ENCODE measurements at regions not wholly inside any gene's neighbourhood (a gene's known extent, or its start where the extent isn't known, plus 50 kb on each side); places are given as distances from the start of the nearest gene placed in this dataset.
"Not testable (repeated sequence)": the region's sequence is repeated elsewhere in the genome, so short reads cannot be mapped to it uniquely, and the experiment has no call there.

- no peak for DNase-seq (ENCODE audit: low read depth)
Observed at GRCh38 chr6:26175033-26175427, 87.8 kb downstream of the HFE start.

GRCh38 chr6:26175428-26176181, 88.4 kb downstream of the HFE start:
- no peak for DNase-seq (ENCODE audit: low read depth)

DNA sequence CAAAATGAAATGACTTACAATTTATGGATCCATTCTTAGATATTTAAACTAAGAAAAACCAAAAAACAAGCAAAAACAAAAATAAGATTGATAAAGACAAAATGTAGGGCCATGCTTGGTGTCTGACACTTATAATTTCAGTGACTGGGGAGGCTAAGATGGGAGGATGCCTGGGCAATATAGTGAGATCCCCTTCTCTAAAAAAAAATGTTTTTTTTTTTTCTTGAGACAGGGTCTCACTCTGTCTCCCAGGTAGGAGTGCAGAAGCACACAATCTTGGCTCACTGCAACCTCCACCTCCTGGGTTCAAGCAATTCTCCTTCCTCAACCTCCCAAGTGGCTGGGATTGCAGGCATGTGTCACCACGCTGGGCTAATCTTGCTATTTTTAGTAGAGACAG, 92.4 kb downstream of the HFE start:
- DNase-seq (ENCODE audit: low read depth), result no peak

DNA sequence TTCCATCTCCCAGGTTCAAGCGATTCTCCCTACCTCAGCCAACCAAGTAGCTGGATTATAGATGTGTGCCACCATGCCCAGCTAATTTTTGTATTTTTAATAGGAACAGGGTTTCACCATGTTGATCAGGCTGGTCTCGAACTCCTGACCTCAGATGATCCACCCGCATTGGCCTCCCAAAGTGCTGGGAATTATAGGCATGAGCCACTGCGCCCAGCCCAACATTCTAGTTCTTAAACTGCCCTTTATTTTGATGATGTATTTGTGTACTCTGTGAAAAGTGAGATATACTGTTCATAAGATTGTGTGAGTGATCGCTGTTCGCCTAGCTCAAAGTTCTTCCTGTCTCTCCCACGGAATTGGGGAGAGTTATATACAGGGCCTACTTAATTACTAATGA, 93.1 kb downstream of the HFE start:
- DNase-seq (ENCODE audit: low read depth), result no peak

GRCh38 chr6:26183237-26183580, 96.0 kb downstream of the HFE start:
- DNase-seq (ENCODE audit: low read depth), result no peak

GRCh38 chr6:26183581-26184366, 96.5 kb downstream of the HFE start:
- no peak for DNase-seq (ENCODE audit: low read depth)

- DNase-seq (ENCODE audit: low read depth), result no peak
Observed at GRCh38 chr6:26184367-26184891, 97.2 kb downstream of the HFE start.

DNA sequence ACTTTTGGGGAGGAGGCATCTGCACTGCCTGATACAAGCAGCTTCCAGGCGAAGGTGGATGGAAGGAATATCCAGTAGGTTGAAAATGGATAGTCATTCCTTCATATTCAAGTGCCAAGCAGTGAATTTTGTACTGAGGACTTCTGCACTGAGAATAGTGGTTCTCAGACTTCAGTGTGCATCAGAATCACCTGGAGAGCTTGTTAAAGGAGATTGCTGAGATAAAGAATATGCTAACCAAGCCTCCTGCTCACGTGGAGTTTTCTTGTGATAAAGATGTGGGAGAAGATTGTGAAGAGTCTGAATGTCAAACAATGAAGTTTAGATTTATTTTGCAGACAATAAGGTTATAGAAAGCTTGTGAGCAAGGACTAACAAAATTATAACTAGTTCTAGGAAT, 97.8 kb downstream of the HFE start:
- DNase-seq (ENCODE audit: low read depth), result no peak

GRCh38 chr6:26185802-26186201, 98.6 kb downstream of the HFE start:
- no peak for DNase-seq (ENCODE audit: low read depth)

- DNase-seq (ENCODE audit: low read depth), result no peak
Observed at GRCh38 chr6:26186652-26187051, 99.4 kb downstream of the HFE start.

DNA sequence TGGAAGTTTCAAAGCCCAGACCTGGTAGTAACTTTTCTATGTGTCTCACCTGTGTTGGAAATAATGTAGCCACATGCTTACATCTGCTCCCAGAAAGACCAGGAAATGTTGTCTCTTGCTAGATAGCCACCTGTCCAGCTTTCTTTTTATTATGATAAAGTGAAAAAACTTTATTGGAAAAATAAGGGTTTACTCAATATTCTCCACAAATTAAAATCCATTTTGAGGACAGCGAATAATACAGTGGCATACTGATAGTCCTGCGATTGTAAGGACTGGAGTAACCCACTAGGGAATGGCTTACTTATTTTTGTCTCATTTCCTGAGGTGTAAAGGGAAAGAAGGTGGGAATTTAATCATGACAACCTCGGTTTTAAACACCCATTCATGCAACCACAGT, 100.1 kb downstream of the HFE start:
- DNase-seq (ENCODE audit: low read depth), result no peak

DNA sequence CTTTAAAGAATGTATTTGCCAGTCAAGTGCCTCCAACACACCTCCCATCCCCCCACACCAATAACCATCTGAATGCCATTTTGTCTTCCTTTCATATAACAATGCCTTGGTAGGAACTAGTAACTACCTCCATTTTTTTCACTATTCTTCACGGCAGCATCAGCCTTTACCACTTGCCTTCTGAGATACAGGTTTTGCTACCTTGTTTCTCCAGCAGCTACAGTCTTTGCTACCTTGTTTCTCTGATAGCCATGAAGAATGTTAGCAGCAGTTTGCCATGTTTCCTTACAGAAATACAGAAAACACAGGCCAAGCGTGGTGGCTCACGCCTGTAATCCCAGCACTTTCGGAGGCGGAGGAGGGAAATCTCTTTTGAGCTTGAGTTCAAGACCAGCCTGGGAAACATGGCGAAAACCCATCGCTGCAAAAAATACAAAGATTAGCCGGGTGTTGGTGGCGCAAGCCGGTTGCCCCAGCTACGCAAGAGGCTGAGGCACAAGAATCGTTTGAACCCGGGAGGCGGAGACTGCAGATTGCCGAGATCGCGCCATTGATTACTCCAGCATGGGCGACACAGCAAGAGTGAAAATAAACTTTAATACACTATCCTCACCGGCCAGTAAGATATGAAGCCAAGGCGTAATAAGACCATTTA, 100.9 kb downstream of the HFE start:
- DNase-seq (ENCODE audit: low read depth), result no peak

GRCh38 chr6:26191512-26191911, 104.3 kb downstream of the HFE start:
- not testable (repeated sequence) for DNase-seq (ENCODE audit: low read depth)

DNA sequence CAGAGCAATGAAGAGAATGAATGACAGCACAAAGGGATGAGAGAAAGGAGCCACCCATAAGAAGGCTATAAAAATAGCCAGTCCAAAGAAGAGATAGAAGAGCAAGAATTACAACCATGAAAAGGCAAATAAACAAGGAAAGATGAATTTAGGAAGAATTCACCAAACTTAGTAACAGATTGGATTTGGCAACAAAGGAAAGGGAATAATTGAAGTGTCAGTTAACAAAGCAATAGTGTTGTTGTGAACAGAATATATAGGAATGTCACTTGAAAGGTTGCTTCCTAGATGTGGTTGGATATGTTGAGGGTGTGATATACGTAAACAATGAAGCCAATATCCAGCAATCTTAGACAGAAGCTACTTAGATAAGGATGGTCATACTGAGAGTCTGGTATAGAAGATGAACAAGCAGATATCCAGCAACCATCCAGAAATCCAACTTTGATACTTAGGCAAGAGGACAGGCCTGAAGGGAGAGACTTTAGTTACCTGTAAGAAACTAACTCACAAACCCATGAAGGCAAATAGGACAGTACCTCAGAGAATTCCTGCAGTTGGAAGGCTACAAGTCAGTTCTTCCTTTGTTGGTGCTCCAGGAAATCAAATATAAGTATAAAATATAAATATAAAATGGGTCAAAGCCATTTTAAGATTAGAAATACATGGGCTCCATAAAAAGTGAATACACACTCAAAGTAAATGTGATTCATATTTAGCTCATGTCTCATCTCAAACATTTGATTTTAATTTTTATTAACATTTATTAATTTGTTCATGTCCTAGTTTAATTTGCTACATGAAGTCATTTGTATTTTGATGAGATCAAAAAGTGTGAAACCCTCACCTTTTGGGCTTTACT, 106.5 kb downstream of the HFE start:
- no peak for DNase-seq (ENCODE audit: low read depth)

GRCh38 chr6:26194329-26194701, 107.1 kb downstream of the HFE start:
- DNase-seq (ENCODE audit: low read depth), result no peak

GRCh38 chr6:26194816-26195375, 107.7 kb downstream of the HFE start:
- no peak for DNase-seq (ENCODE audit: low read depth)

DNA sequence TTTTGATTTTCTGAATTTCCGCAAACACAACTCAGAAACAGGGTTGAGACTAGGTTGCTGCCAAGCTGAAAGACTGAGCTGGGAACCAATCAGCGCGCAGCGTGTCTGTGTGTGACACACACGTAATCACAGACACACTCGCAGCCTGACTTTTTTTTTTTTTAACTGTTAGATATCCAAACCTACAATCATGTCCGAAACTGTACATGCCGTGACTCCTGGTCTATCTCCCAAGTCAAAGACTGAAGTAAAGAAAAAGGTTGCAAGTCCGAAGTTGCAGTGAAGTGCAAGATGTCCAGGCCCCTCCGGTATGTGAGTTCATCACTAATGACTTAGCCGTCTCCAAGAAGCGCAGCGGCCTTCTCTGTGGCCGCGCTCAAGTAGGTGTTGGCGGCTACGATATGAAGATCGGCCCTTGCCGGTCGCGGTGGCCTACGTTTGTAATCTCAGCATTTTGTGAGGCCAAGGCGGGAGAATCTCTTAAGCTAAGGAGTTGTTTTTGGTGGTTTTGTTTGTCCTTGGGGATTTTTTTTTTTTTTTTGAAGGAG, 108.2 kb downstream of the HFE start:
- no peak for DNase-seq (ENCODE audit: low read depth)

- DNase-seq (ENCODE audit: low read depth), result no peak
Observed at GRCh38 chr6:26195924-26196845, 109.0 kb downstream of the HFE start.

- no peak for DNase-seq (ENCODE audit: low read depth)
Observed at GRCh38 chr6:26196846-26197635, 109.8 kb downstream of the HFE start.

GRCh38 chr6:26197636-26197932, 110.4 kb downstream of the HFE start:
- no peak for DNase-seq (ENCODE audit: low read depth)

Data from stimulated activated CD8-positive, alpha-beta memory T cell treated with anti-CD3 and anti-CD28 coated beads, Interleukin-15, amount 100 ng/mL, for 24 hours (primary cell).